HEK293T (cell line): ENCODE measurements at regions not wholly inside any gene's neighbourhood (a gene's known extent, or its start where the extent isn't known, plus 50 kb on each side); places are given as distances from the start of the nearest gene placed in this dataset.

Source experiments
- BHLHE40 ChIP-seq: fragments of 450-650 bp; IDR thresholded peaks from 2 replicates; pipeline ENCODE4 v1.6.1; 2016; ENCODE audit warnings: mild to moderate bottlenecking, moderate library complexity, borderline replicate concordance
- ELF4 ChIP-seq: fragments of 450-650 bp; IDR thresholded peaks from 2 replicates; pipeline ENCODE4 v1.6.1; 2017; ENCODE audit warnings: antibody characterized with exemption
- FOXK2 ChIP-seq: fragments of 450-650 bp; IDR thresholded peaks from 2 replicates; pipeline ENCODE4 v1.6.1; 2016; ENCODE audit warnings: mild to moderate bottlenecking
- FOXM1 ChIP-seq: fragments of 450-650 bp; IDR thresholded peaks from 2 replicates; pipeline ENCODE4 v1.6.1; 2017; ENCODE audit warnings: mild to moderate bottlenecking, borderline replicate concordance
- LEF1 ChIP-seq: fragments of 450-650 bp; IDR thresholded peaks from 2 replicates; pipeline ENCODE4 v1.6.1; 2017; ENCODE audit warnings: mild to moderate bottlenecking, borderline replicate concordance
- SP1 ChIP-seq: fragments of 450-650 bp; IDR thresholded peaks from 2 replicates; pipeline ENCODE4 v1.6.1; 2017
- ZNF384 ChIP-seq: fragments of 450-650 bp; IDR thresholded peaks from 2 replicates; pipeline ENCODE4 v1.6.1; 2016

DNA sequence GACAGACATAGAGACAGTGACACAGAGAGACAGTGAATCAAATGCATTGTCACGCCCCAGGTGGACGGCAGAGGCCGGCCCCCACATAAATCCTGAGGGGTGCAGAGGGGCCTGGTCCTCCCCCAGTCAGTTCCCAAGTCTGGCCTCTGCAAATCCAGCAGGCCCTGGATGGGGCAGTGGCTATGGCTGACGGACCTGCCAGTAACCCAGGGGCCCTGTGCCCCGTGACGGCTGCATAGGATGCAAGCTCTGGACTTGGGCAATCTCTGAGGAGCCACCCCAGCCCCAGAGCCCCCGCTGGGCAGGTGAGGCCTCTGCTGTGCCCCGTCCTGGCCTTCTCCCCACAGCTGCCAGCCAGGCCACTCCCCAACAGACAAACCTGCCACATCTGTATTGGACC is 204.5 kb downstream of the BRD1 start:
- TF ChIP-seq FOXK2 (no peak), ELF4 (no peak), LEF1 (no peak), ZNF384 (no peak), FOXM1 (no peak), BHLHE40 (no peak), SP1 (no peak)
